ENCODE measurements at regions not wholly inside any gene's neighbourhood (a gene's known extent, or its start where the extent isn't known, plus 50 kb on each side); places are given as distances from the start of the nearest gene placed in this dataset.

- TF ChIP-seq CTCF (IDR thresholded peaks at IDR 0.05 in 4 of 5, conservative IDR thresholded peaks at IDR 0.05 in 1 of 5) (no peak), POLR2A (IDR thresholded peaks at IDR 0.05) (no peak)
These were observed 583.2 kb downstream of the ALG10 start for GRCh38 chr12:34605510-34605887.

Data from gastrocnemius medialis (tissue), 4 donors.